PFSK-1 (cell line): ENCODE measurements at regions not wholly inside any gene's neighbourhood (a gene's known extent, or its start where the extent isn't known, plus 50 kb on each side); places are given as distances from the start of the nearest gene placed in this dataset.

Source experiments
- FOXP2 ChIP-seq: optimal IDR thresholded peaks from 2 replicates; pipeline ENCODE3; 2011; ENCODE audit warnings: borderline replicate concordance, control low read depth, inconsistent platforms; ENCODE audit not compliant: insufficient read depth; ENCODE audit errors: extremely low read length, extremely low read depth
- POLR2AphosphoS5 ChIP-seq: IDR thresholded peaks from 2 replicates; pipeline ENCODE4 v1.6.1; 2012; ENCODE audit warnings: low read depth, mild to moderate bottlenecking, control low read depth, low read length, moderate library complexity
- SIN3A ChIP-seq: IDR thresholded peaks from 2 replicates; pipeline ENCODE4 v1.6.1; 2012; ENCODE audit warnings: mild to moderate bottlenecking, low read length, moderate library complexity, borderline replicate concordance; ENCODE audit not compliant: insufficient read depth
- TAF1 ChIP-seq: IDR thresholded peaks from 2 replicates; pipeline ENCODE4 v1.6.1; 2012; ENCODE audit warnings: low read length, control low read depth, borderline replicate concordance; ENCODE audit not compliant: insufficient read depth
- TF ChIP-seq, protein P1 (sequence below), 2 experiments: IDR thresholded peaks; 2 replicates each; pipeline versions ENCODE4 v1.6.1 to v1.8.0; 2011 to 2012; ENCODE audit warnings: low read depth in 2 of 2, low read length in 2 of 2, control low read depth in 1 of 2, inconsistent platforms in 1 of 2, mild to moderate bottlenecking in 1 of 2, moderate library complexity in 1 of 2; ENCODE audit not compliant: insufficient read depth in 1 of 2

DNA sequence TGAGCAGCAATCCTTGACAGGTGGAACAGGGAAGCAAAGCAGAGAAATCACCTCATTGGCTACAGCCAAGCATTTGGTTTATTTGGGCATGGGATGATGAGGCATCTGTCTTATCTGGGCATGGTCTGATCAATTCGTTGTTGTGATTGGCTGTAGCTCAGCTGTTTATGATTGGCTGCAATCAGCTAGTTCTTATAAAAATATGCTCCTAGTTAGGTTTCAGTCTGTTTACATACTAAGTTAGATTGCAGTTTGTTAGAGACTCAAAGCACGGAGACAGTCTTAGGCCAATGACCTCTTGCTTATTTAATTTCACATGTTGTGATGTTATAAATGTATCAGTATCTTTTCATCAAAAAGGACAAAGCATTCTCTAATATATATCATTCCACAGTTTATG, 312.0 kb downstream of the PDGFC start:
- TF ChIP-seq FOXP2: no peak
- TF ChIP-seq POLR2AphosphoS5: no peak
- TF ChIP-seq, protein P1, sequence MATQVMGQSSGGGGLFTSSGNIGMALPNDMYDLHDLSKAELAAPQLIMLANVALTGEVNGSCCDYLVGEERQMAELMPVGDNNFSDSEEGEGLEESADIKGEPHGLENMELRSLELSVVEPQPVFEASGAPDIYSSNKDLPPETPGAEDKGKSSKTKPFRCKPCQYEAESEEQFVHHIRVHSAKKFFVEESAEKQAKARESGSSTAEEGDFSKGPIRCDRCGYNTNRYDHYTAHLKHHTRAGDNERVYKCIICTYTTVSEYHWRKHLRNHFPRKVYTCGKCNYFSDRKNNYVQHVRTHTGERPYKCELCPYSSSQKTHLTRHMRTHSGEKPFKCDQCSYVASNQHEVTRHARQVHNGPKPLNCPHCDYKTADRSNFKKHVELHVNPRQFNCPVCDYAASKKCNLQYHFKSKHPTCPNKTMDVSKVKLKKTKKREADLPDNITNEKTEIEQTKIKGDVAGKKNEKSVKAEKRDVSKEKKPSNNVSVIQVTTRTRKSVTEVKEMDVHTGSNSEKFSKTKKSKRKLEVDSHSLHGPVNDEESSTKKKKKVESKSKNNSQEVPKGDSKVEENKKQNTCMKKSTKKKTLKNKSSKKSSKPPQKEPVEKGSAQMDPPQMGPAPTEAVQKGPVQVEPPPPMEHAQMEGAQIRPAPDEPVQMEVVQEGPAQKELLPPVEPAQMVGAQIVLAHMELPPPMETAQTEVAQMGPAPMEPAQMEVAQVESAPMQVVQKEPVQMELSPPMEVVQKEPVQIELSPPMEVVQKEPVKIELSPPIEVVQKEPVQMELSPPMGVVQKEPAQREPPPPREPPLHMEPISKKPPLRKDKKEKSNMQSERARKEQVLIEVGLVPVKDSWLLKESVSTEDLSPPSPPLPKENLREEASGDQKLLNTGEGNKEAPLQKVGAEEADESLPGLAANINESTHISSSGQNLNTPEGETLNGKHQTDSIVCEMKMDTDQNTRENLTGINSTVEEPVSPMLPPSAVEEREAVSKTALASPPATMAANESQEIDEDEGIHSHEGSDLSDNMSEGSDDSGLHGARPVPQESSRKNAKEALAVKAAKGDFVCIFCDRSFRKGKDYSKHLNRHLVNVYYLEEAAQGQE (IDR thresholded peaks at IDR 0.05; ENCODE audit: insufficient read depth in 1 of 2, low read depth in 2 of 2, low read length in 2 of 2): no peak

DNA sequence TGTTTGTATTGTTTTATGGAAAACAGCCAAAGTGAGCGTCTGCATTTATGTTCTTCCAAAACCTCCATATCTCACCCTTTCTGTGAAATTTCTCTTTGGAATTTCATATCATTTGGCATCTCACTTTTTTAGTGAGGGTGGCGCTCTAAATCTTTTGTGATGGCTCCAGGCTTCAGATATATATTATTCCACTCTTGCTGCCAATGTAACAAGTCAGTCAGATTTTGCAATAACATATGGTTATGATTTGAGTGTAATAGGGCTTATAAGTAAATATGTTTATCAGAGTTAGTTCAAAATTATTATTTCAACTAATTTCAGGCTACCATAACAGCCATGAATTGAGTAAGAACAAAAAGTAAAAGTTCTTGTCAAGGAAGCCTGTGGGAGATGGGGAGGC, 314.7 kb downstream of the PDGFC start:
- TF ChIP-seq, protein P1 (IDR thresholded peaks at IDR 0.05; ENCODE audit: insufficient read depth in 1 of 2, low read depth in 2 of 2, low read length in 2 of 2): no peak
- TF ChIP-seq SIN3A: no peak
- no peak for TF ChIP-seq FOXP2
- TF ChIP-seq TAF1: no peak
- no peak for TF ChIP-seq POLR2AphosphoS5

DNA sequence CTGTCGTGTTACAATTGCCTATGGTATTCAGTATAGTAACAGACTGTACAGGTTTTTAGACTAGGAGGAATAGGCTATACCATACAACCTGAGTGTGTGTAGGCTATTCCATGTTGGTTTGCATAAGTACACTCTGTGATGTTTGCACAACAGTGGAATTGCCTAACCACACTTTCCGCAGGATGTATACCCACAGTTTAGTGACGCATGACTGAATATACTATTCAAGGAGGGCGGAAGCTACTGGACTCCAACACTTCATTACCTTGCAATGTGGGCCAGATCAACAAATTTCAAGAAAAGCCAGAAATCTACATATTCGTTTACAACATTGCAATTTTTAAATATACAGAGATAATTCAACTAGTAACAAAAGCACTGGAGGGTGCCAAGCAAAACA, 317.2 kb downstream of the PDGFC start:
- peak; percentile 21; the same call in 1 of the 2 replicates for TF ChIP-seq TAF1
- TF ChIP-seq SIN3A: no peak
- TF ChIP-seq FOXP2: peak; percentile 75

DNA sequence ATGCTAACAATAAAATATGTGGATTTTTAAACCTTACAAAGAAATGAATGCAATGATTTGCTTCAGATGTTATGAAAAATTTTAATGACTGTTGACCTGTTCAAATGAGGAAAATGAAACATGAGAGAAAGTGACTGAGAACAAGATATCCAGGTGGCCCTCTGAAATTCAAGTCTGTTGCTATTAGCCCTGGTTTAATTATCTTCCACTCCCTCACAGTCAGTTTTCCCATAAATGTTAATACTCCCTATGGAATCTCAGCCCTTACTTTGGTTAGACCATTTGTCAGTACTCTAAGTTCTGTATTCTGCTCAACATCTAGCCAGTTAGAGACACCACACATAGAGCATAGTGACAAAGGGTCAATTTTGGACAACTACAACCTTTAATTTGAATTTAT, 327.8 kb downstream of the PDGFC start:
- TF ChIP-seq TAF1 (no peak), SIN3A (no peak), POLR2AphosphoS5 (no peak), FOXP2 (no peak)
- TF ChIP-seq, protein P1 (IDR thresholded peaks at IDR 0.05; ENCODE audit: insufficient read depth in 1 of 2, low read depth in 2 of 2, low read length in 2 of 2): no peak

DNA sequence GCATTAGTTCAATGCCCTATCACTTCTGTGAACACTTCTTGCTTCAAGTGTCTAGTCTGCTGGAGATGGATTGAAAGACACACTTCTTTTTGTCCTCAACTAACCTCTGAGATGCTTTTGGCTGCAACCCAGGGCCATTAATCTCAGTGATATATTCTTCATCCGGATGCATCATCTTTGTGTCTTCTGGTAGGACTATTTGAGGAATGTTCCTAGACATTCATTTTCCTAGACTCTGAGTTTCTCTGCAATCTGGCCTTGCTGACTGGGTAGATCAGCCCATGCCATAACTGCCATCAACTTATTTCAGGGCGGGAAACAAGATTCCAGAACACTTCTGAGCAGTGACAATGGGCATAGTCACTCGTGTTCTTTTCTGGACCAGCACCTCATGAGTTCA, 329.4 kb downstream of the PDGFC start:
- no peak for TF ChIP-seq TAF1
- no peak for TF ChIP-seq POLR2AphosphoS5
- TF ChIP-seq, protein P1 (IDR thresholded peaks at IDR 0.05; ENCODE audit: insufficient read depth in 1 of 2, low read depth in 2 of 2, low read length in 2 of 2): no peak
- TF ChIP-seq FOXP2: no peak
